ENCODE measurements at regions not wholly inside any gene's neighbourhood (a gene's known extent, or its start where the extent isn't known, plus 50 kb on each side); places are given as distances from the start of the nearest gene placed in this dataset.

GRCh38 chr3:72615182-72615581 lies 233.1 kb downstream of the SHQ1 start:
- TF ChIP-seq POLR2A (IDR thresholded peaks at IDR 0.05) (no peak), CTCF (IDR thresholded peaks at IDR 0.05) (no peak)
